Small intestine (tissue), 7 donors: ENCODE measurements at regions not wholly inside any gene's neighbourhood (a gene's known extent, or its start where the extent isn't known, plus 50 kb on each side); places are given as distances from the start of the nearest gene placed in this dataset.
"Not testable (repeated sequence)": the region's sequence is repeated elsewhere in the genome, so short reads cannot be mapped to it uniquely, and the experiment has no call there.

Source experiments
- DNase-seq, 2 donors: peaks; one replicate each; pipeline versions ENCODE4 v3.0.0 to v3.0.0-alpha.2; 2013
- FAIRE-seq: peaks from 2 replicates; lab custom pipeline; 2012; peaks lifted over from hg19 to GRCh38; lab: Jason Lieb, UNC
- H3K27ac ChIP-seq, 3 donors: one replicate each; pipeline ENCODE4 v1.5.1; 2013; ENCODE audit warnings: low read length in 2 of 3, mild to moderate bottlenecking in 2 of 3, control low read depth in 1 of 3, inconsistent platforms in 1 of 3, low read depth in 1 of 3, moderate library complexity in 1 of 3
- H3K27me3 ChIP-seq, 3 donors: one replicate each; pipeline ENCODE4 v1.6.1; 2013; ENCODE audit warnings: low read length in 3 of 3, inconsistent platforms in 1 of 3; ENCODE audit not compliant: control insufficient read depth in 3 of 3, insufficient read depth in 3 of 3
- H3K36me3 ChIP-seq, 3 donors: one replicate each; pipeline ENCODE4 v1.6.1; 2013; ENCODE audit warnings: low read length in 3 of 3, inconsistent platforms in 1 of 3, low read depth in 1 of 3, mild to moderate bottlenecking in 1 of 3, moderate library complexity in 1 of 3; ENCODE audit not compliant: control insufficient read depth in 3 of 3, insufficient read depth in 2 of 3
- H3K4me1 ChIP-seq, 3 donors: one replicate each; pipeline ENCODE4 v1.6.1; 2013; ENCODE audit warnings: low read length in 2 of 3, inconsistent platforms in 1 of 3, low read depth in 1 of 3, mild to moderate bottlenecking in 1 of 3, moderate library complexity in 1 of 3; ENCODE audit not compliant: control insufficient read depth in 3 of 3, insufficient read depth in 2 of 3
- H3K4me3 ChIP-seq, 3 donors: one replicate each; pipeline ENCODE4 v1.5.1; 2013; ENCODE audit warnings: low read length in 3 of 3, control low read depth in 1 of 3, inconsistent platforms in 1 of 3, low read depth in 1 of 3, mild to moderate bottlenecking in 1 of 3, moderate library complexity in 1 of 3
- H3K9me3 ChIP-seq, 2 donors: one replicate each; pipeline ENCODE4 v1.6.1; 2013; ENCODE audit warnings: low read depth in 1 of 2, low read length in 1 of 2; ENCODE audit not compliant: control insufficient read depth in 2 of 2, insufficient read depth in 1 of 2
- WGBS, 3 donors: extraction: QIAGEN DNeasy Blood & Tissue Kit; methylation state at CpG; one replicate each; pipeline ENCODE4 v1.1.7; 2013; 5-methylcytosine and 5-hydroxymethylcytosine counted together
- donor health status: healthy with polysubstance abuse.
- donor health status: control.
- donor health status: control.
- donor health status: Bipolar disorder and iron deficiency.
- donor health status: healthy.

DNA sequence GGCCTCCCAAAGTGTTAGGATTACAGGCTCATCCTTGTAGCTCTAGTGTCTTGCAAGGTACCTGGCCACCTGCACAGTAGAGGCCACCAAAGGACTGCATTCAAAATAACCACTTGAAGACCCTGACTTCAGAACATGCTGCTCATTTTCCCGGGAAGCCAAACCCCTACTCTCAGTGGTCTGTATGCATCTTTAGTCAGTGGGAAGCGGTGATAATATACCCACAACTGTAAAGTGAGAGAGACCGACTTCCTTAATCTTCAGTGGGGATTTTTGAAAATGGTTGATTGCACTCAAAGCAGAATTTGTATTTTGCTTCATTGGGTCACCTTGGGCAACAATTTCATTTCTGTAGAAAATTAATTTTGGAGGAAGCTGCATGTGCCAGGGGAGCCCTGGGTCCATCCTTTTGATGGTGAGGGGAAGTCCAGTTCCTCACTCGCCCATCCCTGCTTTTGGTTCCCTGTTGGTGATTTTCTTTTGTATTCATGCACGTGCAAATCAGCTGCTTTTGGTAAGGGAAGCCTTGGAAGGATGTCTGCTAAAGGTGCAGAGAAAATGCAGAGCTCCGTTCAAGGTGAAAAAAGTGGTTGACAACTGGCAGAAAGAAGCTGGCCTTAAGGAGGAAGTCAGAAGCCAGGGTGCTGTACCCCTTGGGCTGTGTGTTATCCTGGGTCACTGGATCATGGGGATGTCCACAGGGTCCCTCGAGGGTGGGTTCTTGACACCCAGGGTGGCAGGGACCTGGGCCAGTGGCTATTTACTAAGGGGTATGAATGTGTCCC lies 59.5 kb downstream of the NPIPB11 start:
- H3K27me3 ChIP-seq, H3K36me3 ChIP-seq, DNase-seq, H3K4me3 ChIP-seq, H3K9me3 ChIP-seq, H3K27ac ChIP-seq, FAIRE-seq, H3K4me1 ChIP-seq: not testable (repeated sequence)
- 82 to 91% (median 90%) methylated on average over 7 of the region's 7 CpGs for WGBS, 3 donors

DNA sequence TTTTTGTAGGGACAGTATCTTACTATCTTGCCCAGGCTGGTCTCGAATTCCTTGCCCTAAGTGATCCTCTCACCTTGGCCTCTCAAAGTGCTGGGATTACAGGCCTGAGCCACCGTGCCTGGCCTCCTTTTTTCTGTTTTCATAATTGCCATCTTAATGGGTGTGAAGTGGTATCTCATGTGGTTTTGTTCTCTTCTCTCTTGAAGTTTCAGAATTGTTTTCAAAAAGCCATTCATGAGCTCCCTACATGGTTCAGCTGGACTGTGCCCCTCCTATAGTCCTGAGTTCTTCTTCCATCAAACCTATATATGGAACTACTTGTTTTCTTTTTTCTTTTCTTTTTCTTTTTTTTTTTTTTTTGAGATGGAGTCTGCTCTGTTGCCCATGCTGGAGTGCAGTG lies 60.3 kb downstream of the NPIPB11 start:
- not testable (repeated sequence) for H3K36me3 ChIP-seq, H3K4me1 ChIP-seq, FAIRE-seq, H3K9me3 ChIP-seq, H3K27ac ChIP-seq, H3K27me3 ChIP-seq, DNase-seq, H3K4me3 ChIP-seq
- WGBS, 3 donors = 78 to 94% (median 81%) methylated on average over 2 of the region's 2 CpGs

DNA sequence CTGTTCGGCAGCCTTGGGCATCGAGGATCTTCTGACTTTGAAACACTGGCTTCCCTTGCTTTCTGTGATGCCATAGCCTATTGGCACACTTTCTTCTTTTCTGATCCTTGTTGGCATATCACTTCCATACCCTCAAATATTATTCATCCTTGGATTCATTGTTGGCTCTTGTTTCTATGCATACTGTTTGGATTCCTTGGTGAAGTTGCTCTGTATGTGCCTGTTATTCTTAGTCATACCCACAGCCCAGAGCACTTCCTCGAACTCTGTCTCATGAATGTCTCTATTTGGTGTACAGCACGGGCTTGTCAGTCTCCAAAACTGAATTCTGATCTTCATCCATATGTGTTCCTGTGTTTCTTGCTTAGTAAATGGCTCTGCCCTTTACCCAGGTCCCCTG lies 63.6 kb downstream of the NPIPB11 start:
- H3K4me1 ChIP-seq, H3K9me3 ChIP-seq, H3K27me3 ChIP-seq, FAIRE-seq, H3K36me3 ChIP-seq, H3K4me3 ChIP-seq, H3K27ac ChIP-seq, DNase-seq: not testable (repeated sequence)
- WGBS, 3 donors = 82 to 92% (median 91%) methylated on average over 3 to 4 of the region's 4 CpGs

DNA sequence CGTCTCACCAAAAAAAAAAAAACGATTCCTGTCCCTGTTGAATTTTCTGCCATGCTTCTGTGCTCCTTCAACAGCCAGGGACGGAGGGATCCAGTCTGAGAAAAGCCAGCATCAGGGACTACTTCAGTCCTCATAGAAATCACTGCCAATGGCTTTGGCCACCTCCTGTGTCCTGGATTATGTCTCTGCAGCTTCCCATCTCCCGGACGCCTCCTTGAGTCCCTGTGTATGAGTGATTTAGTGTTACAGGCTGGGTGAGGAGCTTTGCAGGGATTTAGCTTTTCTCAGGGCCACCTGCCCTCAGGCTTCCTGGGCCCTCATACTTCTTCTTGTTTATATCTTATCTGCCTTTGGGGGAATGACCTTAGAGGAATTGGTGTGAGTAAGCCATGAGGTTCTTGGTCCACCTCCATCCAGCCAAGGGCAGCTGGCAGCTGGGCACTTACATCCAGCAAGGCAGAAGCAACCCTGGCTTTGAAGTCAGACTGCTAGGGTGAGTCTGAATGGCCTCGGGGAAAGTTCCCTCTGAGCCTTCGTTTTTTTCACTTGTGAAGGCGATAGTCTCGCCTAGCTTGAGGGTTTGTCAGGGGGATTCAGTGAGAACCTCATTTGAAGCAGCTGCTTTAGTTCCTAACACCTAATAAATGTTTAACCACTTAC lies 65.6 kb downstream of the NPIPB11 start:
- not testable (repeated sequence) for H3K4me3 ChIP-seq, FAIRE-seq, H3K9me3 ChIP-seq, H3K4me1 ChIP-seq, H3K36me3 ChIP-seq, H3K27me3 ChIP-seq, DNase-seq, H3K27ac ChIP-seq
- 81 to 92% (median 90%) methylated on average over 8 to 9 of the region's 9 CpGs for WGBS, 3 donors

DNA sequence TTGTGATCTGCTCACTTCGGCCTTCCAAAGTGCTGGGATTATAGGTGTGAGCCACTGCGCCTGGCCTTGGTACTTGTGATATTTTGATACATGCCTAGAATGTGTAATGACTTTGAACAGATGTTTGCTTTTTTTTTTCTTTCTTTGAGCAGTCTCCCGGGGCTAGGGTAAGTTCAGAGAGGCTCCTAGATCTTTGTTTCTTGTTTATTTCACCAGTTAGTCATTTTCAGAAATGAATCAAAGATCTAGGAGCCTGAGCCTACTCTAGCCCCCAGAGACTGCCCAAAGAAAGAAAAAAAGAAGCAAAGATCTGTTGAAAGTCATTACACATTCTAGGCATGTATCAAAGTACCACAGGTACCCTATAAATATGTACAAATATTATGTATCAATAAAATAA lies 66.3 kb downstream of the NPIPB11 start:
- H3K27me3 ChIP-seq, H3K27ac ChIP-seq, H3K4me1 ChIP-seq, FAIRE-seq, H3K4me3 ChIP-seq, H3K36me3 ChIP-seq, DNase-seq, H3K9me3 ChIP-seq: not testable (repeated sequence)
- 68 to 78% (median 70%) methylated on average over 2 to 3 of the region's 3 CpGs for WGBS, 3 donors

DNA sequence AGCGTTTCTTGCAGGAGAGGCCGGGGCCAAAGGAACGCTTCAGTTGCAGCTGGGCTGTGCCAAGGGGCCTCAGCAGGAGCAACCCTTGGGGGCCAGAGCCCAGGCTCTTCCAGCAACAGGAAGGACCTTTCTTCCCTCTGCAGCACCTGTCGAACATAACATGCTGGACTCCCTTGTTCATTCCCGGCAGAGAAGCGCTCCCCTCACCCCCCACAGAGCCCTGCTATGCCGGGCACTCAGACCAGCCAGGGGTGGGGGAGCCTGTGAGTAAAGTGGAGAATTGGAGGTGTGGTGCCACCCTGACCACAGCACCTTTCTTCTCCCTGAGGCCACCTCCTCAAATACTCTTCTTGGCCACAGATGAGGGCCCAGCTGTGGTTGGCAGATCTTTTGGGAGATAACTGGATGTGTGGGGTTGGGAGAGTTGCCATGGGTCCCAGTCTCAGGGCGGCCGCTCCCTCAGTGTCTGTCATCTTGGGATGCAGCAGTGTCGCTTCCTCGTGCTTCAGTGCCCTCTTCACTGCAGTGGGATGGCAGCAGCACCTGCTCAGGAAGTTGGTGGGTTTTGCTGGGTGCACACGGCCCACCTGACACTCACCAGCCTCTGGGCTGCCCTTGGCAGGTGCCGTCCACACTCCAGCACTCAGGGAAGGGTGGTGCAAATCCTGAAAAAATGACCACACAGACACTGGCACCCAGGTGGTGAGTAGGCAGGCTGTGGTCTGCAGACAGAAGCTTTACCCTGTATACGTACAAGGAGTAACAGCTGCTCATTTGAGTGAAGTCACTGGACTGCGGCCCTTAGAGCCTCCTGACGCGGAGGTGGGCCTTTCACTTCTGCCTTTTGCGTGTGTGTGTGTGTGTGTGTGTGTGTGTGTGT lies 67.5 kb downstream of the NPIPB11 start:
- not testable (repeated sequence) for H3K27me3 ChIP-seq, H3K36me3 ChIP-seq, H3K9me3 ChIP-seq, FAIRE-seq, H3K4me3 ChIP-seq, H3K4me1 ChIP-seq, DNase-seq
- H3K27ac ChIP-seq = peak overlapping the region in 1 of 3 donors; percentile 72
- 84 to 91% (median 85%) methylated on average over 16 to 18 of the region's 18 CpGs for WGBS, 3 donors

DNA sequence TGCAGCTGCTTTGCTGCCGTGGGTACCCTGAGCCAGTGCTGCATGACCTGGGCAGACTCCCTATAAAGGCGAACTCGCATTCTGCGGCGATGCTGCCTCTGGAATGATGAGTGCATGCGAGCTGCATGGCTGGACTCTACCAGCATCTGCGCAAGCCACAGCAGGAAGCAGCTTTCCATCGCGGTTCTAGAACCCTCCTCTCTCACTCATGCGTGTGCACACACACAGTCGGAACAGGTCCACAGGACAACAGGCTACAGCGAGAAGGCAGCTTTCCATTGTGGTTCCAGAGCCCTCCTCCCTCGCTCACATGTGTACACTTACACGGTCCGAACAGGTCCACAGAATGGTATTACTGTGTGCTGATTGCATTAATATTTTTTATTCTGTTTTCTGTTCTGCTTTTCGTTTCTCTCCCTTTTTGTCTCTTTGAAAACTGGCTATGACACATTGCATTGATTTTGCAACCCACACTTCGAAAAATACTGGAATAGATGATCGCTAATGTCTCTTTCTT lies 69.1 kb downstream of the NPIPB11 start:
- not testable (repeated sequence) for H3K9me3 ChIP-seq, H3K27me3 ChIP-seq, DNase-seq, H3K4me1 ChIP-seq, H3K4me3 ChIP-seq, H3K36me3 ChIP-seq, H3K27ac ChIP-seq, FAIRE-seq
- 89 to 96% (median 90%) methylated on average over 18 of the region's 18 CpGs for WGBS, 3 donors

DNA sequence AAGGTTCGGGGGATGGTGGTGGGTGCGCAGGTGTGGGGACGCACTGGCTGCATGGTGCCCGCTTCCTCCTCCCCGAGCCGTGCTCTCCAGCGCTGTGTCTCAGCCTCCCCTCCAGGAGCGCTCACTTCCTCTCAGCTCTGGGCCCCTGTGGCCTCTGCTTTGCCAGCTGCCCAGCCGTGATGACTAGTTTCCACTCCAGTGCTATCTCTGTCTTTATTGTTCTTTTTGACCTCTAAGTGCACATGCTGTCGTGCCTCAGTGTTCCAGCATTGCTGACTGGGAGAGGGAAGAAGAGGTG lies 71.0 kb downstream of the NPIPB11 start:
- WGBS, 3 donors = 76 to 82% (median 80%) methylated on average over 6 to 10 of the region's 10 CpGs
- not testable (repeated sequence) for H3K27ac ChIP-seq, H3K4me3 ChIP-seq, H3K36me3 ChIP-seq, H3K9me3 ChIP-seq, H3K27me3 ChIP-seq, H3K4me1 ChIP-seq, DNase-seq, FAIRE-seq
